ENCODE measurements at regions not wholly inside any gene's neighbourhood (a gene's known extent, or its start where the extent isn't known, plus 50 kb on each side); places are given as distances from the start of the nearest gene placed in this dataset.

GRCh38 chr6:105468850-105469249 is 66.0 kb upstream of the PREP start (continued):
- no peak for TF ChIP-seq ZNF462 (CRISPR knock-in tag; IDR thresholded peaks at IDR 0.05)
- TF ChIP-seq CREB1 (CRISPR knock-in tag; IDR thresholded peaks at IDR 0.05; ENCODE audit: low read depth) = no peak

GRCh38 chr6:105460860-105461259 is 58.0 kb upstream of the PREP start:
- no peaks in the 10 kb centered on the region for H3K36me3 Mint-ChIP-seq (ENCODE audit: low read depth)
- H4K20me1 ChIP-seq (replicated peaks; ENCODE audit: insufficient read depth) = no peaks in the 10 kb centered on the region
- no peak overlapping the region for H3K4me3 ChIP-seq
- no peak overlapping the region for H3K27ac ChIP-seq (ENCODE audit: low read depth)
- no peak for DNase-seq (ENCODE audit: low spot score)
- H3K79me2 ChIP-seq (replicated peaks; ENCODE audit: insufficient read depth) = no peaks in the 10 kb centered on the region
- ATAC-seq = no peak
- H2AFZ ChIP-seq = no peak overlapping the region
- H3K4me1 ChIP-seq (ENCODE audit: insufficient read depth) = no peaks in the 10 kb centered on the region
- H3K4me3 Mint-ChIP-seq = no peak overlapping the region
- H3K9me3 Mint-ChIP-seq = peaks cover 7% of the 10 kb centered on the region
- H3K9me2 ChIP-seq (ENCODE audit: insufficient read depth) = peaks cover 11% of the 10 kb centered on the region
- H3K36me3 ChIP-seq (ENCODE audit: insufficient read depth) = no peaks in the 10 kb centered on the region
- H3F3A ChIP-seq (replicated peaks; ENCODE audit: low read depth) = no peaks in the 10 kb centered on the region
- no peak overlapping the region for H3K27ac Mint-ChIP-seq
- peaks cover 2% of the 10 kb centered on the region for H3K27me3 Mint-ChIP-seq (ENCODE audit: insufficient read depth, low read depth, poor library complexity)
- peaks cover 7% of the 10 kb centered on the region; the same call in 2 of the 3 replicates for H3K4me1 Mint-ChIP-seq
- no peak overlapping the region for H3K4me2 ChIP-seq
- H3K27me3 ChIP-seq (ENCODE audit: insufficient read depth) = no peaks in the 10 kb centered on the region
- TF ChIP-seq NANOG (IDR thresholded peaks at IDR 0.05; ENCODE audit: borderline replicate concordance) (no peak), CREB1 (CRISPR knock-in tag; IDR thresholded peaks at IDR 0.05; ENCODE audit: low read depth) (no peak), POLR2AphosphoS5 (IDR thresholded peaks at IDR 0.05; ENCODE audit: low read depth) (no peak), ZNF114 (CRISPR knock-in tag; IDR thresholded peaks at IDR 0.05) (no peak), EZH2 (IDR thresholded peaks at IDR 0.05; ENCODE audit: low read depth, unreplicated experiment) (no peak), STAT1 (IDR thresholded peaks at IDR 0.05; ENCODE audit: unreplicated experiment) (no peak), ETS1 (IDR thresholded peaks at IDR 0.05) (no peak), REST (IDR thresholded peaks at IDR 0.05; ENCODE audit: unreplicated experiment) (no peak), JUNB (IDR thresholded peaks at IDR 0.05; ENCODE audit: unreplicated experiment) (no peak)
